ENCODE measurements at regions not wholly inside any gene's neighbourhood (a gene's known extent, or its start where the extent isn't known, plus 50 kb on each side); places are given as distances from the start of the nearest gene placed in this dataset.

DNA sequence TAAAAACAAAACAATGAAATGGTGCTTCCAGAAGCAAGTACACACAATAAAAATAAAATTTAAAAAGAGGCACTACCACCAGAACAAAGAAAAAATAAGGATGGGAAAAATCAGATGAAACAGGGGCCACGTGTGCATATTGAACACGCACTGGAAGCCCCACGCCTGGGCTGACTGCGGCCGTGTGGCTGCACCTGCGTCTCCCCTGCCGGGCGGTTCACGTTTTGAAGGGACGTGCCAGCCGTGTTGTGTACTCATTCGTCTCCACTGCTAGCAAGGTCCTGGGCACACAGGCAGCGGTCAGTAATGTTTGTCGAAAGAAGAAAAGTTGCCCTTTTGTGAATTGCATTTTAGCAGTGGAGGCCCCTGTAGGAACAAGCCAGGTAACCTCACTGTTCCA is 255.9 kb upstream of the RNF32 start:
- no peak overlapping the region for H2BK20ac ChIP-seq (ENCODE audit: low read depth, low read length)
- dilution Hi-C loops (cut with HindIII; ENCODE audit: low sequenced_read_pairs, unreplicated experiment): no loop called here
- POLR2A ChIA-PET (ENCODE audit: unreplicated experiment): no interaction called here

More for the DNA sequence above, 255.9 kb upstream of the RNF32 start:
- Histone ChIP-seq H3K27ac (ENCODE audit: insufficient read depth, low read length) (no peak overlapping the region), H3K4me3 (ENCODE audit: insufficient read depth, low read depth, low read length) (no peak overlapping the region), H3K14ac (replicated peaks; ENCODE audit: low read depth, low read length) (no peak overlapping the region), H2AFZ (replicated peaks; ENCODE audit: low read length, poor library complexity) (no peak overlapping the region), H3K4me2 (ENCODE audit: low read depth, low read length) (no peak overlapping the region), H3K18ac (ENCODE audit: low read depth, low read length) (no peak overlapping the region), H3K9ac (ENCODE audit: low read depth, low read length) (no peak overlapping the region), H3K4me1 (ENCODE audit: control insufficient read depth, insufficient read depth, low read length) (no peaks in the 10 kb centered on the region), H2BK15ac (ENCODE audit: low read depth, low read length) (no peak overlapping the region), H3K27me3 (ENCODE audit: control insufficient read depth, insufficient read depth, low read length) (no peaks in the 10 kb centered on the region), H4K8ac (ENCODE audit: low read depth in 2 of 2, low read length in 2 of 2) (no peak overlapping the region), H4K20me1 (ENCODE audit: insufficient read depth, low read length) (no peaks in the 10 kb centered on the region), H3K9me1 (ENCODE audit: insufficient read depth, low read length) (no peaks in the 10 kb centered on the region), H2AK9ac (replicated peaks; ENCODE audit: low read depth, low read length, poor library complexity) (no peak overlapping the region), H2BK120ac (ENCODE audit: low read depth, low read length) (no peak overlapping the region), H4K5ac (ENCODE audit: low read depth, low read length) (no peak overlapping the region), H3K79me1 (ENCODE audit: low read depth in 1 of 2, low read length in 2 of 2) (no peaks in the 10 kb centered on the region), H4K91ac (ENCODE audit: insufficient read depth, low read depth, low read length) (no peak overlapping the region), H3K56ac (ENCODE audit: extremely low read depth, insufficient read depth, low read length) (no peak overlapping the region), H2AK5ac (ENCODE audit: low read depth, low read length) (no peak overlapping the region), H3K9me3 (ENCODE audit: control insufficient read depth, insufficient read depth, low read length) (peaks cover 52% of the 10 kb centered on the region), H3K23ac (ENCODE audit: low read depth, low read length) (no peak overlapping the region), H2BK5ac (ENCODE audit: low read depth, low read length, poor library complexity, severe bottlenecking) (no peak overlapping the region), H3K4ac (ENCODE audit: low read depth, low read length) (no peak overlapping the region), H3K36me3 (ENCODE audit: control insufficient read depth, insufficient read depth, low read length) (no peaks in the 10 kb centered on the region)
- CTCF ChIA-PET: no interaction called here
- no TSS peak for BruUV-seq (replicated peaks)
- no peak for ATAC-seq (ENCODE audit: low read depth)
- no peak for TF ChIP-seq FOS (IDR thresholded peaks at IDR 0.05; ENCODE audit: low read depth, low read length)
- TF ChIP-seq, protein P1, sequence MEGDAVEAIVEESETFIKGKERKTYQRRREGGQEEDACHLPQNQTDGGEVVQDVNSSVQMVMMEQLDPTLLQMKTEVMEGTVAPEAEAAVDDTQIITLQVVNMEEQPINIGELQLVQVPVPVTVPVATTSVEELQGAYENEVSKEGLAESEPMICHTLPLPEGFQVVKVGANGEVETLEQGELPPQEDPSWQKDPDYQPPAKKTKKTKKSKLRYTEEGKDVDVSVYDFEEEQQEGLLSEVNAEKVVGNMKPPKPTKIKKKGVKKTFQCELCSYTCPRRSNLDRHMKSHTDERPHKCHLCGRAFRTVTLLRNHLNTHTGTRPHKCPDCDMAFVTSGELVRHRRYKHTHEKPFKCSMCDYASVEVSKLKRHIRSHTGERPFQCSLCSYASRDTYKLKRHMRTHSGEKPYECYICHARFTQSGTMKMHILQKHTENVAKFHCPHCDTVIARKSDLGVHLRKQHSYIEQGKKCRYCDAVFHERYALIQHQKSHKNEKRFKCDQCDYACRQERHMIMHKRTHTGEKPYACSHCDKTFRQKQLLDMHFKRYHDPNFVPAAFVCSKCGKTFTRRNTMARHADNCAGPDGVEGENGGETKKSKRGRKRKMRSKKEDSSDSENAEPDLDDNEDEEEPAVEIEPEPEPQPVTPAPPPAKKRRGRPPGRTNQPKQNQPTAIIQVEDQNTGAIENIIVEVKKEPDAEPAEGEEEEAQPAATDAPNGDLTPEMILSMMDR (conservative IDR thresholded peaks at IDR 0.05; ENCODE audit: low read depth, low read length): no peak
- no peak for TF ChIP-seq CEBPB (IDR thresholded peaks at IDR 0.05; ENCODE audit: low read depth, low read length)
- TF ChIP-seq MAFK (IDR thresholded peaks at IDR 0.05; ENCODE audit: low read depth, low read length): no peak
- TF ChIP-seq SMC3 (IDR thresholded peaks at IDR 0.05; ENCODE audit: low read depth, low read length): no peak
- TF ChIP-seq, protein P2, sequence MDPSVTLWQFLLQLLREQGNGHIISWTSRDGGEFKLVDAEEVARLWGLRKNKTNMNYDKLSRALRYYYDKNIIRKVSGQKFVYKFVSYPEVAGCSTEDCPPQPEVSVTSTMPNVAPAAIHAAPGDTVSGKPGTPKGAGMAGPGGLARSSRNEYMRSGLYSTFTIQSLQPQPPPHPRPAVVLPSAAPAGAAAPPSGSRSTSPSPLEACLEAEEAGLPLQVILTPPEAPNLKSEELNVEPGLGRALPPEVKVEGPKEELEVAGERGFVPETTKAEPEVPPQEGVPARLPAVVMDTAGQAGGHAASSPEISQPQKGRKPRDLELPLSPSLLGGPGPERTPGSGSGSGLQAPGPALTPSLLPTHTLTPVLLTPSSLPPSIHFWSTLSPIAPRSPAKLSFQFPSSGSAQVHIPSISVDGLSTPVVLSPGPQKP (IDR thresholded peaks at IDR 0.05; ENCODE audit: borderline replicate concordance, low read depth, low read length): no peak
- TF ChIP-seq RAD21 (IDR thresholded peaks at IDR 0.05; ENCODE audit: low read length): no peak
- no peak for TF ChIP-seq RCOR1 (IDR thresholded peaks at IDR 0.05; ENCODE audit: insufficient replicate concordance, low read length)
- TF ChIP-seq RFX5 (IDR thresholded peaks at IDR 0.05; ENCODE audit: low read depth, low read length): no peak
- TF ChIP-seq CHD1 (IDR thresholded peaks at IDR 0.05; ENCODE audit: low read depth, low read length): no peak
- TF ChIP-seq, protein P3, sequence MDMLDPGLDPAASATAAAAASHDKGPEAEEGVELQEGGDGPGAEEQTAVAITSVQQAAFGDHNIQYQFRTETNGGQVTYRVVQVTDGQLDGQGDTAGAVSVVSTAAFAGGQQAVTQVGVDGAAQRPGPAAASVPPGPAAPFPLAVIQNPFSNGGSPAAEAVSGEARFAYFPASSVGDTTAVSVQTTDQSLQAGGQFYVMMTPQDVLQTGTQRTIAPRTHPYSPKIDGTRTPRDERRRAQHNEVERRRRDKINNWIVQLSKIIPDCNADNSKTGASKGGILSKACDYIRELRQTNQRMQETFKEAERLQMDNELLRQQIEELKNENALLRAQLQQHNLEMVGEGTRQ (IDR thresholded peaks at IDR 0.05; ENCODE audit: low read depth, low read length): no peak
- TF ChIP-seq BHLHE40 (IDR thresholded peaks at IDR 0.05; ENCODE audit: low read depth, low read length): no peak
- in situ Hi-C loops (cut with MboI; ENCODE audit: low sequenced_read_pairs): no loop called here
- WGBS, 2 experiments (ENCODE audit: extremely low coverage in 2 of 2, insufficient read length in 1 of 2): 81% methylated on average over 12 of the region's 14 CpGs; no CpG with 5 or more reads in 1 of the 2 experiments
- intact Hi-C loops (cut with micrococcal nuclease): no loop called here
- no peak for DNase-seq
